Stomach (tissue), 8 donors: ENCODE measurements at regions not wholly inside any gene's neighbourhood (a gene's known extent, or its start where the extent isn't known, plus 50 kb on each side); places are given as distances from the start of the nearest gene placed in this dataset.

Experiments
- DNase-seq, 2 donors: peaks; one replicate each; pipeline versions ENCODE4 v3.0.0 to v3.0.0-alpha.2; 2013 to 2019
- H3K27ac ChIP-seq, 5 donors: fragments of 200-600 bp in 4 of 5; sonication (generic) in 4 of 5; one replicate each; pipeline ENCODE4 v1.5.1; 2013 to 2019; ENCODE audit warnings: mild to moderate bottlenecking in 1 of 5, moderate library complexity in 1 of 5
- H3K27me3 ChIP-seq, 3 donors: fragments of 200-600 bp; sonication (generic); one replicate each; pipeline ENCODE4 v1.5.1; 2017 to 2019; ENCODE audit warnings: mixed run types in 1 of 3
- H3K36me3 ChIP-seq, 4 donors: fragments of 200-600 bp; sonication (generic); 1 replicate in 3 of 4; 2 replicates in 1 of 4; pipeline ENCODE4 v1.5.1; 2016 to 2019
- H3K4me1 ChIP-seq, 4 donors: fragments of 200-600 bp; sonication (generic); one replicate each; pipeline ENCODE4 v1.5.1; 2016 to 2019
- H3K4me3 ChIP-seq, 4 donors: fragments of 200-600 bp; sonication (generic) in 3 of 4; one replicate each; pipeline ENCODE4 v1.5.1; 2016 to 2019; ENCODE audit warnings: mild to moderate bottlenecking in 1 of 4
- H3K9me3 ChIP-seq, 4 donors: fragments of 200-600 bp; sonication (generic); one replicate each; pipeline ENCODE4 v1.5.1; 2016 to 2019
- CTCF ChIP-seq, 7 experiments: fragments of 450-650 bp in 4 of 7; fragments of 200-600 bp in 3 of 7; sonication (generic) in 3 of 7; IDR thresholded peaks; one replicate each; pipeline ENCODE4 v1.5.1; 2016 to 2019; ENCODE audit warnings: antibody characterized with exemption in 7 of 7, control low read depth in 2 of 7, mild to moderate bottlenecking in 1 of 7
- EP300 ChIP-seq: sonication (generic); formaldehyde crosslinking; IDR thresholded peaks from one replicate; pipeline ENCODE4 v1.6.1; 2017; ENCODE audit warnings: antibody characterized with exemption
- POLR2A ChIP-seq, 4 donors: fragments of 450-650 bp; IDR thresholded peaks; one replicate each; pipeline ENCODE4 v1.6.1; 2016; ENCODE audit warnings: antibody characterized with exemption in 4 of 4, control low read depth in 2 of 4, mild to moderate bottlenecking in 1 of 4, moderate library complexity in 1 of 4
- POLR2AphosphoS5 ChIP-seq, 3 donors: sonication (generic); formaldehyde crosslinking; IDR thresholded peaks; one replicate each; pipeline ENCODE4 v1.6.1; 2016; ENCODE audit warnings: antibody characterized with exemption in 3 of 3
- whole genome bisulfite sequencing, 5 donors: extraction: QIAGEN DNeasy Blood & Tissue Kit in 3 of 5; methylation state at CpG; one replicate each; pipeline versions ENCODE4 v1.1.5 to v1.1.7; 2013 to 2018; 5-methylcytosine and 5-hydroxymethylcytosine counted together
- intact Hi-C: fragments of 100-400 bp; cut with DNase I; formaldehyde crosslinking; loops from one replicate; pipeline ENCODE4 v1.15.1; 2023; ENCODE audit warnings: low total_unique reads
- donor health status: healthy with polysubstance abuse.
- donor health status: Bipolar disorder and iron deficiency.
- donor health status: healthy.

GRCh38 chr15:47507221-47507985, 209.9 kb upstream of the SEMA6D start:
- 73 to 91% (median 87%) methylated on average over 6 of the region's 6 CpGs for WGBS, 5 donors
- no peak for TF ChIP-seq POLR2A (IDR thresholded peaks at IDR 0.05)
- no peak for TF ChIP-seq CTCF (IDR thresholded peaks at IDR 0.05)
- no peak for TF ChIP-seq EP300
- no peak for TF ChIP-seq POLR2AphosphoS5 (IDR thresholded peaks at IDR 0.05)

GRCh38 chr15:47511261-47511660, 206.0 kb upstream of the SEMA6D start:
- 88 to 100% (median 97%) methylated on average over 1 of the region's 1 CpG for WGBS, 5 donors
- Histone ChIP-seq H3K27ac (no peak overlapping the region), H3K27me3 (no peaks in the 10 kb centered on the region), H3K4me1 (peaks cover 0 to 10% (median 0%) of the 10 kb centered on the region in 4 donors), H3K36me3 (no peaks in the 10 kb centered on the region), H3K9me3 (no peaks in the 10 kb centered on the region), H3K4me3 (no peak overlapping the region)
- intact Hi-C loops = no loop called here
- TF ChIP-seq POLR2A (IDR thresholded peaks at IDR 0.05) = no peak
- no peak for TF ChIP-seq POLR2AphosphoS5 (IDR thresholded peaks at IDR 0.05)
- no peak for TF ChIP-seq CTCF (IDR thresholded peaks at IDR 0.05)
- no peak for TF ChIP-seq EP300
- no peak for DNase-seq

More at GRCh38 chr15:47507221-47507985, 209.9 kb upstream of the SEMA6D start:
- no peaks in the 10 kb centered on the region for H3K36me3 ChIP-seq
- H3K4me1 ChIP-seq = peaks cover 0 to 15% (median 0%) of the 10 kb centered on the region in 4 donors
- no peak for DNase-seq
- no peaks in the 10 kb centered on the region for H3K27me3 ChIP-seq
- intact Hi-C loops = no loop called here
- H3K4me3 ChIP-seq = no peak overlapping the region
- no peak overlapping the region for H3K27ac ChIP-seq
- H3K9me3 ChIP-seq = no peaks in the 10 kb centered on the region

- intact Hi-C loops = no loop called here
- Histone ChIP-seq H3K4me3 (no peak overlapping the region), H3K27me3 (no peaks in the 10 kb centered on the region), H3K27ac (no peak overlapping the region), H3K4me1 (no peaks in the 10 kb centered on the region), H3K36me3 (no peaks in the 10 kb centered on the region), H3K9me3 (no peaks in the 10 kb centered on the region)
- TF ChIP-seq EP300 (no peak), POLR2A (IDR thresholded peaks at IDR 0.05) (no peak), CTCF (IDR thresholded peaks at IDR 0.05) (no peak), POLR2AphosphoS5 (IDR thresholded peaks at IDR 0.05) (no peak)
- no peak for DNase-seq
- WGBS, 5 donors = 87 to 94% (median 92%) methylated on average over 5 of the region's 5 CpGs
Measured at GRCh38 chr15:47513471-47513870, 203.8 kb upstream of the SEMA6D start.

- no peaks in the 10 kb centered on the region for H3K4me1 ChIP-seq
- TF ChIP-seq CTCF (IDR thresholded peaks at IDR 0.05) (no peak), EP300 (no peak), POLR2AphosphoS5 (IDR thresholded peaks at IDR 0.05) (no peak), POLR2A (IDR thresholded peaks at IDR 0.05) (no peak)
- H3K9me3 ChIP-seq = no peaks in the 10 kb centered on the region
- H3K27me3 ChIP-seq = no peaks in the 10 kb centered on the region
- no peak for DNase-seq
- H3K27ac ChIP-seq = no peak overlapping the region
- intact Hi-C loops = no loop called here
- H3K4me3 ChIP-seq = no peak overlapping the region
- 37 to 83% (median 77%) methylated on average over 2 of the region's 2 CpGs for WGBS, 5 donors
- H3K36me3 ChIP-seq = no peaks in the 10 kb centered on the region
Measured at GRCh38 chr15:47514200-47514652, 203.1 kb upstream of the SEMA6D start.
